NB4 (cell line): ENCODE measurements at regions not wholly inside any gene's neighbourhood (a gene's known extent, or its start where the extent isn't known, plus 50 kb on each side); places are given as distances from the start of the nearest gene placed in this dataset.

ENCODE experiments used
- CTCF ChIP-seq: IDR thresholded peaks from one replicate; pipeline ENCODE4 v1.5.1; 2012; ENCODE audit warnings: low read depth, low read length
- POLR2A ChIP-seq: IDR thresholded peaks from 2 replicates; pipeline ENCODE4 v1.6.1; 2011; ENCODE audit warnings: mild to moderate bottlenecking; ENCODE audit not compliant: insufficient read length; ENCODE audit errors: extremely low read depth

- TF ChIP-seq CTCF (no peak), POLR2A (no peak)
Observed at GRCh38 chr15:95377258-95377852, 953.1 kb upstream of the NR2F2 start.
